Neural progenitor cell (in vitro differentiated cells): ENCODE measurements at regions not wholly inside any gene's neighbourhood (a gene's known extent, or its start where the extent isn't known, plus 50 kb on each side); places are given as distances from the start of the nearest gene placed in this dataset.

Experiments used
- DNase-seq: peaks from one replicate; pipeline ENCODE4 v3.0.0-alpha.2; 2016; ENCODE audit warnings: low spot score
- H2AFZ ChIP-seq: fragments of 200-600 bp; sonication (generic); replicated peaks from 2 replicates; pipeline ENCODE4 v1.6.1; 2016; ENCODE audit warnings: antibody characterized with exemption
- H3F3A ChIP-seq: fragments of 200-600 bp; sonication (generic); 2 replicates; pipeline ENCODE4 v1.6.1; 2016; ENCODE audit warnings: antibody characterized with exemption, low read depth
- H3K27ac ChIP-seq: fragments of 200-600 bp; sonication (generic); 2 replicates; pipeline ENCODE4 v1.5.1; 2016; ENCODE audit warnings: mild to moderate bottlenecking
- H3K27me3 ChIP-seq: fragments of 200-600 bp; sonication (generic); 2 replicates; pipeline ENCODE4 v1.6.1; 2016; ENCODE audit warnings: mild to moderate bottlenecking, moderate library complexity
- H3K36me3 ChIP-seq: fragments of 200-600 bp; sonication (generic); 2 replicates; pipeline ENCODE4 v1.5.1; 2016
- H3K4me1 ChIP-seq: fragments of 200-600 bp; sonication (generic); 2 replicates; pipeline ENCODE4 v1.6.1; 2016; ENCODE audit warnings: mixed run types
- H3K4me2 ChIP-seq: fragments of 200-600 bp; sonication (generic); 2 replicates; pipeline ENCODE4 v1.6.1; 2016
- H3K4me3 ChIP-seq: fragments of 200-600 bp; sonication (generic); 2 replicates; pipeline ENCODE4 v1.5.1; 2016
- H3K79me2 ChIP-seq: fragments of 200-600 bp; sonication (generic); 2 replicates; pipeline ENCODE4 v1.6.1; 2016; ENCODE audit warnings: low read depth
- H3K9ac ChIP-seq: fragments of 200-600 bp; sonication (generic); 2 replicates; pipeline ENCODE4 v1.6.1; 2016
- H3K9me3 ChIP-seq: fragments of 200-600 bp; sonication (generic); 2 replicates; pipeline ENCODE4 v1.5.1; 2016; ENCODE audit warnings: low read depth
- H4K20me1 ChIP-seq: fragments of 200-600 bp; sonication (generic); 2 replicates; pipeline ENCODE4 v1.6.1; 2016; ENCODE audit warnings: low read depth
- H3K27ac Mint-ChIP-seq: 3 replicates; pipeline ENCODE4 v1.8.0; 2021; ENCODE audit warnings: mixed read lengths
- H3K27me3 Mint-ChIP-seq: 2 replicates; pipeline ENCODE4 v1.8.0; 2022; ENCODE audit warnings: low read depth, mild to moderate bottlenecking, inconsistent platforms, moderate library complexity, mixed read lengths; ENCODE audit not compliant: insufficient read depth
- H3K36me3 Mint-ChIP-seq: 3 replicates; pipeline ENCODE4 v1.8.0; 2021; ENCODE audit warnings: mixed read lengths
- H3K4me1 Mint-ChIP-seq: 3 replicates; pipeline ENCODE4 v1.8.0; 2021; ENCODE audit warnings: mixed read lengths
- H3K4me3 Mint-ChIP-seq: 3 replicates; pipeline ENCODE4 v1.8.0; 2021; ENCODE audit warnings: mild to moderate bottlenecking, moderate library complexity, mixed read lengths
- H3K9me3 Mint-ChIP-seq: 3 replicates; pipeline ENCODE4 v1.8.0; 2020; ENCODE audit warnings: mixed read lengths
- EZH2 ChIP-seq: fragments of 200-600 bp; sonication (generic); IDR thresholded peaks from 2 replicates; pipeline ENCODE4 v1.6.1; 2017; ENCODE audit warnings: antibody characterized with exemption, mild to moderate bottlenecking, moderate library complexity
- EZH2phosphoT487 ChIP-seq: fragments of 200-600 bp; sonication (generic); IDR thresholded peaks from 2 replicates; pipeline ENCODE4 v1.6.1; 2017; ENCODE audit warnings: antibody characterized with exemption
- TF ChIP-seq, protein P1 (sequence below): fragments of 200-600 bp; sonication (generic); IDR thresholded peaks from 2 replicates; pipeline ENCODE4 v1.5.1; 2017; ENCODE audit warnings: antibody characterized with exemption, mild to moderate bottlenecking

GRCh38 chrX:22616867-22617266, 344.2 kb downstream of the CBLL2 start:
- Mint-ChIP-seq H3K4me3 (no peak overlapping the region), H3K36me3 (no peaks in the 10 kb centered on the region), H3K9me3 (no peaks in the 10 kb centered on the region), H3K27me3 (no peaks in the 10 kb centered on the region), H3K27ac (no peak overlapping the region), H3K4me1 (no peaks in the 10 kb centered on the region)
- no peak overlapping the region for H3K4me2 ChIP-seq
- H3F3A ChIP-seq: no peaks in the 10 kb centered on the region
- no peak overlapping the region for H3K9ac ChIP-seq
- H3K27ac ChIP-seq: no peak overlapping the region
- H3K27me3 ChIP-seq: no peaks in the 10 kb centered on the region
- H2AFZ ChIP-seq: no peak overlapping the region
- DNase-seq: no peak
- H3K4me1 ChIP-seq: no peaks in the 10 kb centered on the region
- no peaks in the 10 kb centered on the region for H3K79me2 ChIP-seq
- H3K4me3 ChIP-seq: no peak overlapping the region
- H3K9me3 ChIP-seq: peaks cover 6% of the 10 kb centered on the region
- H3K36me3 ChIP-seq: no peaks in the 10 kb centered on the region
- no peak for TF ChIP-seq EZH2phosphoT487
- TF ChIP-seq, protein P1, sequence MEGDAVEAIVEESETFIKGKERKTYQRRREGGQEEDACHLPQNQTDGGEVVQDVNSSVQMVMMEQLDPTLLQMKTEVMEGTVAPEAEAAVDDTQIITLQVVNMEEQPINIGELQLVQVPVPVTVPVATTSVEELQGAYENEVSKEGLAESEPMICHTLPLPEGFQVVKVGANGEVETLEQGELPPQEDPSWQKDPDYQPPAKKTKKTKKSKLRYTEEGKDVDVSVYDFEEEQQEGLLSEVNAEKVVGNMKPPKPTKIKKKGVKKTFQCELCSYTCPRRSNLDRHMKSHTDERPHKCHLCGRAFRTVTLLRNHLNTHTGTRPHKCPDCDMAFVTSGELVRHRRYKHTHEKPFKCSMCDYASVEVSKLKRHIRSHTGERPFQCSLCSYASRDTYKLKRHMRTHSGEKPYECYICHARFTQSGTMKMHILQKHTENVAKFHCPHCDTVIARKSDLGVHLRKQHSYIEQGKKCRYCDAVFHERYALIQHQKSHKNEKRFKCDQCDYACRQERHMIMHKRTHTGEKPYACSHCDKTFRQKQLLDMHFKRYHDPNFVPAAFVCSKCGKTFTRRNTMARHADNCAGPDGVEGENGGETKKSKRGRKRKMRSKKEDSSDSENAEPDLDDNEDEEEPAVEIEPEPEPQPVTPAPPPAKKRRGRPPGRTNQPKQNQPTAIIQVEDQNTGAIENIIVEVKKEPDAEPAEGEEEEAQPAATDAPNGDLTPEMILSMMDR: no peak
- no peak for TF ChIP-seq EZH2
- no peaks in the 10 kb centered on the region for H4K20me1 ChIP-seq

GRCh38 chrX:22627576-22627975, 354.9 kb downstream of the CBLL2 start:
- no peaks in the 10 kb centered on the region for H3K4me1 Mint-ChIP-seq
- H3K27ac ChIP-seq: no peak overlapping the region

GRCh38 chrX:22628275-22628674, 355.6 kb downstream of the CBLL2 start:
- Mint-ChIP-seq H3K9me3 (no peaks in the 10 kb centered on the region), H3K27me3 (peaks cover 4% of the 10 kb centered on the region), H3K4me3 (no peak overlapping the region), H3K36me3 (no peaks in the 10 kb centered on the region), H3K4me1 (no peaks in the 10 kb centered on the region), H3K27ac (no peak overlapping the region)
- Histone ChIP-seq H3K27me3 (no peaks in the 10 kb centered on the region), H3K36me3 (no peaks in the 10 kb centered on the region), H3K27ac (no peak overlapping the region), H3K9me3 (no peaks in the 10 kb centered on the region), H3K79me2 (no peaks in the 10 kb centered on the region), H4K20me1 (no peaks in the 10 kb centered on the region), H3K9ac (no peak overlapping the region), H3K4me3 (no peak overlapping the region), H2AFZ (no peak overlapping the region), H3F3A (no peaks in the 10 kb centered on the region), H3K4me1 (no peaks in the 10 kb centered on the region), H3K4me2 (no peak overlapping the region)
- TF ChIP-seq EZH2phosphoT487: no peak
- no peak for TF ChIP-seq EZH2
- TF ChIP-seq, protein P1: no peak
- no peak for DNase-seq

More at GRCh38 chrX:22627576-22627975, 354.9 kb downstream of the CBLL2 start:
- Mint-ChIP-seq H3K27ac (no peak overlapping the region), H3K36me3 (no peaks in the 10 kb centered on the region), H3K4me3 (no peak overlapping the region), H3K9me3 (no peaks in the 10 kb centered on the region), H3K27me3 (peaks cover 2% of the 10 kb centered on the region)
- no peaks in the 10 kb centered on the region for H3K36me3 ChIP-seq
- H2AFZ ChIP-seq: no peak overlapping the region
- no peak for DNase-seq
- H3F3A ChIP-seq: no peaks in the 10 kb centered on the region
- H3K4me2 ChIP-seq: no peak overlapping the region
- no peaks in the 10 kb centered on the region for H3K79me2 ChIP-seq
- H3K9ac ChIP-seq: no peak overlapping the region
- H3K9me3 ChIP-seq: no peaks in the 10 kb centered on the region
- H3K27me3 ChIP-seq: no peaks in the 10 kb centered on the region
- H4K20me1 ChIP-seq: no peaks in the 10 kb centered on the region
- H3K4me1 ChIP-seq: no peaks in the 10 kb centered on the region
- no peak overlapping the region for H3K4me3 ChIP-seq
- no peak for TF ChIP-seq EZH2phosphoT487
- TF ChIP-seq EZH2: no peak
- TF ChIP-seq, protein P1: no peak
